SK-N-SH (cell line): ENCODE measurements at regions not wholly inside any gene's neighbourhood (a gene's known extent, or its start where the extent isn't known, plus 50 kb on each side); places are given as distances from the start of the nearest gene placed in this dataset.

Experiments
- CTCF ChIP-seq: fragments of 200-600 bp; sonication (generic); IDR thresholded peaks from 2 replicates; pipeline ENCODE4 v1.6.1; 2017; ENCODE audit warnings: antibody characterized with exemption, mild to moderate bottlenecking, moderate library complexity
- EZH2phosphoT487 ChIP-seq: fragments of 200-600 bp; sonication (generic); IDR thresholded peaks from 2 replicates; pipeline ENCODE4 v1.6.1; 2017; ENCODE audit warnings: low read depth, mixed run types, mild to moderate bottlenecking, antibody characterized with exemption, moderate library complexity, borderline replicate concordance
- RCOR1 ChIP-seq: fragments of 150-350 bp; IDR thresholded peaks from 2 replicates; pipeline ENCODE4 v1.6.1; 2017; ENCODE audit warnings: antibody characterized with exemption, low read length
- REST ChIP-seq: IDR thresholded peaks from 2 replicates; pipeline ENCODE4 v1.6.1; 2012; ENCODE audit warnings: mild to moderate bottlenecking, low read depth, low read length, moderate library complexity

GRCh38 chr13:106349080-106349931 is 186.2 kb downstream of the EFNB2 start:
- TF ChIP-seq REST = 0 out of 2 replicates have a peak, but pooled peaks have one; percentile 46
- TF ChIP-seq EZH2phosphoT487 = no peak
- no peak for TF ChIP-seq RCOR1
- no peak for TF ChIP-seq CTCF
